ENCODE measurements at regions not wholly inside any gene's neighbourhood (a gene's known extent, or its start where the extent isn't known, plus 50 kb on each side); places are given as distances from the start of the nearest gene placed in this dataset.

DNA sequence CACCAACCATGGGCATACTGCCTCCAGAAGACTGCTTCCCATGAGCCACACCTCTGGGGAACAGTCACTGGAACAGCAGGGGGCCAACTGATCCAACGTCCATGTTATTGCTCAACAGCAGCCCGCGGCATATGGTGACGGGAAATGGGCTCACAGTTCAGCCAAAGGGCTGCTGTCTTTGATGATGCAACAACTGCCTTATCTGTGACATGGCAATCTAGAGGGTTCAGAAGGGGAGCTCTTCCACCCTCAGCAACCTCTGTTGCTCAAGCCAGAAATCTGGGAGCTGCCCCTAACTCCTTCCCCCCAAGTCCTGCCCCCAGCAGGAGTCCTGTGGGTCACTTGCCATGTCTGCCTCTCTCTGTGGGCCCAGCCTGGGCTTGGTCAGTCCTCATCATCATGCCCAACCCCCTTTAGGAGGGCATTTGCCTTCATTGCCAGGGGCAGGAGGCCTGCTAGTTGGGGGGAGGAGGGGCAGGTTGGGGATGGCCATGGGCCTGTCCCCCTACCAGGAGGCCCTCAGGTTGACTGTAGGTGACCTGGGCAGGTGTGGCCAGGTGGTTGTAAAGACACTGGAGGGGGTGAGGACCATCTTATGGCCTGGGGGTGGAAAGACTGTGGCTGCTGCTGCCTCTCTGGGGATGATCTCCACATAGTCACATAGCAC lies 212.9 kb downstream of the CYP26B1 start:
- DNase-seq (peak in 3 of 5 donors; percentile 2 to 75 (median 66)), ATAC-seq (peak in 3 of 4 donors; percentile 21 to 74 (median 68))
- Histone ChIP-seq H3K27me3 (no peaks in the 10 kb centered on the region), H3K4me1 (peaks cover 0 to 12% (median 0%) of the 10 kb centered on the region in 12 donors), H3K9me3 (no peaks in the 10 kb centered on the region), H3K36me3 (no peaks in the 10 kb centered on the region), H3K27ac (peak overlapping the region in 2 of 12 donors; percentile 16 to 22), H3K4me3 (no peak overlapping the region)
- no peak for TF ChIP-seq POLR2A (IDR thresholded peaks at IDR 0.05)
- TF ChIP-seq, protein P1, sequence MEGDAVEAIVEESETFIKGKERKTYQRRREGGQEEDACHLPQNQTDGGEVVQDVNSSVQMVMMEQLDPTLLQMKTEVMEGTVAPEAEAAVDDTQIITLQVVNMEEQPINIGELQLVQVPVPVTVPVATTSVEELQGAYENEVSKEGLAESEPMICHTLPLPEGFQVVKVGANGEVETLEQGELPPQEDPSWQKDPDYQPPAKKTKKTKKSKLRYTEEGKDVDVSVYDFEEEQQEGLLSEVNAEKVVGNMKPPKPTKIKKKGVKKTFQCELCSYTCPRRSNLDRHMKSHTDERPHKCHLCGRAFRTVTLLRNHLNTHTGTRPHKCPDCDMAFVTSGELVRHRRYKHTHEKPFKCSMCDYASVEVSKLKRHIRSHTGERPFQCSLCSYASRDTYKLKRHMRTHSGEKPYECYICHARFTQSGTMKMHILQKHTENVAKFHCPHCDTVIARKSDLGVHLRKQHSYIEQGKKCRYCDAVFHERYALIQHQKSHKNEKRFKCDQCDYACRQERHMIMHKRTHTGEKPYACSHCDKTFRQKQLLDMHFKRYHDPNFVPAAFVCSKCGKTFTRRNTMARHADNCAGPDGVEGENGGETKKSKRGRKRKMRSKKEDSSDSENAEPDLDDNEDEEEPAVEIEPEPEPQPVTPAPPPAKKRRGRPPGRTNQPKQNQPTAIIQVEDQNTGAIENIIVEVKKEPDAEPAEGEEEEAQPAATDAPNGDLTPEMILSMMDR (IDR thresholded peaks at IDR 0.05) = no peak
- WGBS, 4 donors = 77 to 91% (median 84%) methylated on average over 3 to 4 of the region's 4 CpGs
- intact Hi-C loops (cut with DNase I) = loop anchor here in 1 of 10 donors (5.0 kb wide), 1 partner anchor 203 kb away; no protein-coding TSS in a partner anchor

DNA sequence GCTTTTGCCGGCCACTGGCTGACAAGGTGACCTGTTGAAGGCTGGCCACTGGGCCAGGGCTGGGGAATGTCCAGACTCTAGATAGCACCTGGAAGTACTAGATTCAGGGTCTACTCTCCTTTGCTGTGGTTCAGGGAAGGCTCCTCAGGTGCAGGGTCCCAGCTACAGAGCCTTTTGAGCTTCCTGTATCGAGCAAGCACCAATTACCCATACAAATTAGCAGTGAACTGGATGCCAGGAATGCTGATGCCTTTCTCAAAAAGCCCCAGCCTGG lies 213.4 kb downstream of the CYP26B1 start:
- DNase-seq = no peak
- H3K4me1 ChIP-seq = peaks cover 0 to 12% (median 0%) of the 10 kb centered on the region in 12 donors
- intact Hi-C loops (cut with DNase I) = loop anchor here in 1 of 10 donors (5.0 kb wide), 1 partner anchor 203 kb away; no protein-coding TSS in a partner anchor
- H3K9me3 ChIP-seq = no peaks in the 10 kb centered on the region
- H3K36me3 ChIP-seq = no peaks in the 10 kb centered on the region
- 90 to 100% (median 97%) methylated on average over 1 to 2 of the region's 2 CpGs for WGBS, 4 donors
- ATAC-seq = no peak
- H3K27me3 ChIP-seq = no peaks in the 10 kb centered on the region
- no peak overlapping the region for H3K4me3 ChIP-seq
- TF ChIP-seq POLR2A (IDR thresholded peaks at IDR 0.05) = no peak
- TF ChIP-seq, protein P1 (IDR thresholded peaks at IDR 0.05) = no peak
- H3K27ac ChIP-seq = no peak overlapping the region

DNA sequence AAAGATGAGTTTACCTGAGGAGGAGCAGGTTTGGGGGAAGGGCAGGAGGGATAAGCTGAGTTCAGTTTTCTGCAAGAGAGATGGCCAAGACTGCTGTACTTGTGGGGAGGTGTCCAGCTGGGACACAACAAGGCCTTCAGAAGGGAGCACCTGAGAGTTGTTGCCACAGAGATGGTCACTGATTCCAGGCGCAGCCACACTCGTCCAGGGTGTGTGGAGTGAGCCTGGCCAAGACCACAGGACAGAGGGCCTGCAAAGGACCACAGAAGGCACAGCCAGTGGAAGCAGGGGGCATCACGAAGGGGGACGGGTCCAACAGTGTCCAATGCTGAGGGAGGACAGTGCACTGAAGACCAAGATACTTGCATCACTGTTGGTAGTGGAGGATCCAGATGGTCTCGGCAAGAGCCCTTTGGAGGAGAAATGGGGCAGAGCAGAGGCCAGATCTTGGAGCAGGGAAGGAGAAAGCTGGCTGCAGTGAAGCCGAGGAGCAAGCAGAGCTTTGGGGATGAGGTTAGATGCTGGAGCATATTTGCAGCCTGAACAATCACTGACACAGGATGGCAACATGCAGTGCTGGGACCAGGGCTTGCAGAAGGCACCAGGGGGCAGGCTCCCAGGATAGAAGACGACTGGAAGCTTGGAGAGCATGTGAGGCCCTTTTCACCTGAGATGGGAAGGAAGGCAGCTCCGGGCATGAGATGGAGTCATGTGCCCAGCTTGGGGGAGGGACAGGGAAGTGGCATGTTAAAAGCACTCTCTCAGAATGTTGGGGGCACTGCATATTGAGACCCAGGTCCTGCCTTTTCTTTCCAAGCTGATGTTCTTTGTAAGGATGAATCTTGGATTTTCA lies 214.0 kb downstream of the CYP26B1 start:
- H3K36me3 ChIP-seq = no peaks in the 10 kb centered on the region
- intact Hi-C loops (cut with DNase I) = loop anchor here in 1 of 10 donors (5.0 kb wide), 1 partner anchor 204 kb away; no protein-coding TSS in a partner anchor
- TF ChIP-seq POLR2A (IDR thresholded peaks at IDR 0.05) = no peak
- TF ChIP-seq, protein P1 (IDR thresholded peaks at IDR 0.05) = peak in 6 of 12 donors; percentile 7 to 34 (median 16)
- peak in 1 of 4 donors; percentile 8 for ATAC-seq
- no peaks in the 10 kb centered on the region for H3K9me3 ChIP-seq
- 74 to 80% (median 79%) methylated on average over 8 of the region's 8 CpGs for WGBS, 4 donors
- H3K27me3 ChIP-seq = no peaks in the 10 kb centered on the region
- H3K27ac ChIP-seq = no peak overlapping the region
- H3K4me1 ChIP-seq = peaks cover 0 to 12% (median 0%) of the 10 kb centered on the region in 12 donors
- peak in 1 of 5 donors; percentile 3 for DNase-seq
- H3K4me3 ChIP-seq = no peak overlapping the region

Measured in heart left ventricle (tissue), 16 donors.